ENCODE measurements at regions not wholly inside any gene's neighbourhood (a gene's known extent, or its start where the extent isn't known, plus 50 kb on each side); places are given as distances from the start of the nearest gene placed in this dataset.

DNA sequence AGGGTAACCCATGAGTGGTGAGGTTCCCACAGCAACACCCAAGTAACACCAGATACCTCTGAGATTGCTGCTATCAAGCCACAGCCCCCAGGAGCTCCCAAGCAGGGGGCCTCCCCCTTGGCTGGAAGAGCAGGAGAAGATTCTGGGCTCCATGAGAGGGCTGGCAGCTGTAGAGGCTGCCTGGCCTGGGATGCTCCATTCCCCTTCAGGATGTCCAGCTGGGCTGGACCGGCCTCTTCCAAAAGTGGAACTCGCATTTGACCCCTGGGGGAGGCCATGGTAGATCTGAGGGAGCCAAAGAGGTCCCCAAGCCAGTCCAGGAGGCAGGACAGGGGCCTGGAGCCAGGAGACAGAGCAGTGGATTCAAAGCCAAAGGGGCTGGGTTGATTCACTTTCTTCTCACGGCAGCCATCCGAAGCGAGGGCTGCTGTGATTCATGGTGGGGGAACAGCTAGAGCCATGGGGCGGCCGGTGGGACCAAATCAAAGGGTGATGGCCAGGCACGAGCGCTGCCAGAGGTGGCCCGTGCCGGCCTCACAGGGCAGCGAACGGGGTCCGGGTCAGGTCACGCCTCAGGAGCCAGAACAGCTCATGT, 95.3 kb upstream of the ID2 start:
- H3K27ac ChIP-seq = no peak overlapping the region
- H3F3A ChIP-seq (ENCODE audit: insufficient read depth) = no peaks in the 10 kb centered on the region
- no peak overlapping the region for H2AFZ ChIP-seq
- H3K79me2 ChIP-seq (ENCODE audit: insufficient read depth) = no peaks in the 10 kb centered on the region
- H3K9me2 ChIP-seq (ENCODE audit: insufficient read depth) = no peaks in the 10 kb centered on the region
- no peaks in the 10 kb centered on the region for H3K36me3 ChIP-seq (ENCODE audit: low read depth)
- H4K20me1 ChIP-seq (ENCODE audit: insufficient read depth) = no peaks in the 10 kb centered on the region
- 0 out of 2 replicates have a peak, but pooled peaks cover 4% of the 10 kb centered on the region for H3K27me3 ChIP-seq (replicated peaks; ENCODE audit: insufficient read depth)
- no peak overlapping the region for H3K4me3 ChIP-seq
- in situ Hi-C loops (cut with MboI) = no loop called here
- no peaks in the 10 kb centered on the region for H3K9me3 ChIP-seq (ENCODE audit: low read depth)
- peak; percentile 36 for DNase-seq
- no peak for TF ChIP-seq EZH2 (IDR thresholded peaks at IDR 0.05; ENCODE audit: insufficient read depth, poor library complexity, severe bottlenecking)
- TF ChIP-seq EZH2phosphoT487 (IDR thresholded peaks at IDR 0.05; ENCODE audit: insufficient read depth, low read depth) = no peak
- H3K9ac ChIP-seq = no peak overlapping the region
- H3K4me2 ChIP-seq (ENCODE audit: unreplicated experiment) = no peak overlapping the region
- 52 to 54% methylated on average over 13 to 15 of the region's 15 CpGs for WGBS, 2 experiments (ENCODE audit: low coverage in 1 of 2, low lambda C conversion rate in 2 of 2, missing lambda C conversion rate in 2 of 2)
- no peaks in the 10 kb centered on the region for H3K4me1 ChIP-seq (ENCODE audit: insufficient read depth)

DNA sequence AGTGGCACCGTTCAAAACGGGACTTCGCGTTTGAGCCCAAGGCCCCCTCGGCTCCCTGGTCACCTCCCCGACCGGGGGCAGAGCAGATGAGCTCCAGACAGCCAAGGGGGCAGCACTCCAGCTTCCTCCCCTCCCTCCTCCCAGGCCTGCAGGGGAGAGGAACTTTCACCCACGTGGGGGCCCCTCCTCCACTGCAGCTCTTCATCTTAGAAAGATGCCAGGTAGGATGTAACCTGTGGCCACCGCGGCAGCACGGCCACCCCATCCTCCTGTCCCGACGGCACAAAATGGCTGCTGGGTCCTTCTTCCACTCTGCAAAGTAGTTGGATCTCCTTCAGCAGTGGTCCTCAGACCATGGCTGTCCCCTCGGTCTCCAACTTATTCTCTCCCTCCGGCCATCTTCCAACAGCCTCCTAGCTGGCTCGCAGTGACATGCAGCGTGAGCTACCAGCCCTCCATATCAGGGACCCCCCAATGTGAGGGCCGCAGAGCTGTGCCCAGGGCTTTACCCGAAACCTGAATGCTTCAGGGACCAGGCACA, 94.5 kb upstream of the ID2 start:
- Histone ChIP-seq H3K4me1 (ENCODE audit: insufficient read depth) (no peaks in the 10 kb centered on the region), H3K27me3 (replicated peaks; ENCODE audit: insufficient read depth) (0 out of 2 replicates have a peak, but pooled peaks cover 4% of the 10 kb centered on the region), H3K9me3 (ENCODE audit: low read depth) (no peaks in the 10 kb centered on the region), H2AFZ (no peak overlapping the region), H3K4me3 (no peak overlapping the region), H3K9ac (no peak overlapping the region), H3K36me3 (ENCODE audit: low read depth) (no peaks in the 10 kb centered on the region), H3K79me2 (ENCODE audit: insufficient read depth) (no peaks in the 10 kb centered on the region), H3K4me2 (ENCODE audit: unreplicated experiment) (no peak overlapping the region), H4K20me1 (ENCODE audit: insufficient read depth) (no peaks in the 10 kb centered on the region), H3F3A (ENCODE audit: insufficient read depth) (no peaks in the 10 kb centered on the region), H3K9me2 (ENCODE audit: insufficient read depth) (no peaks in the 10 kb centered on the region), H3K27ac (no peak overlapping the region)
- WGBS, 2 experiments (ENCODE audit: low coverage in 1 of 2, low lambda C conversion rate in 2 of 2, missing lambda C conversion rate in 2 of 2) = 49 to 50% methylated on average over 18 to 19 of the region's 19 CpGs
- DNase-seq = no peak
- TF ChIP-seq EZH2phosphoT487 (IDR thresholded peaks at IDR 0.05; ENCODE audit: insufficient read depth, low read depth) = no peak
- no peak for TF ChIP-seq EZH2 (IDR thresholded peaks at IDR 0.05; ENCODE audit: insufficient read depth, poor library complexity, severe bottlenecking)
- in situ Hi-C loops (cut with MboI) = no loop called here

DNA sequence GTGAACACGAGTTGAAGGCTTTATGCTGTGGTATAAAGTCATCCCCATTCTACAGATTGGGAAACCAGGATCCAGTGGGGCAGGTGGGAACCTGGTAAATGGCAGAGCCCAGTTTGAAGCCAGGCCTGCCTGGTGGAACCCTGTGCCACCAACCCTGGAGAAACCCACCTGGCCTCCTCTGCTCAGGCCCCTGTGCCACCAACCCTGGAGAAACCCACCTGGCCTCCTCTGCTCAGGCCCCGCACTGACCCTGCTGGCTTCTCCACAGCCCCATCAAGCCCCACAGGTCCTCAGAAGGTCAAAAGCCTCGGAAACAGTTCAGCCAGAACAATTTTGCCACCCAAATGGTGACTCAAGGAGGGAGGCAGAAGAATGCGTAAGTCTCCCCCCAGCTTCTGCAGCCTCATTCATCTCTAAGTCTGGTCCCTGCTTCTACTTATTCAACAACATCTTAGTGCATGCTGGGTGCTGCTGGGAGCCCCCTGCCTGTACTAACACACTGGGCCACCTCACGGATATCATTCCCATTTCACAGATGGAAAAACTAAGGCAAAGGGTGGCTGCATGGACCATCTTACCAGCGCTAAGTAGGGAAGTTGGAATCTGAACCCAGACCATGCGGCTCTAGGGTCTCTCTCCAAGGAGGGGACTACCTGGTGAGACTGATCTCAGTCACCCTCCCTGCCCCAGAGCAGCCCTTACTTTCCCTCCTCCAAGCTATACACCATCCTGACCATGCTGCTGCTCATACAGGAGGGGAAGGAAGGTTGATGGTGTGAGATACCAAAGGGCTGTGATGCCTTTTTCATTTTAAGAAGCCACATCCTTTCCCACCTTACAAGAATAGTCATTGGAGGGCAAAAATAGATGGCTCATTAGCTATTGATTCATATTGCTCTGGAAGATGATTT, 93.7 kb upstream of the ID2 start:
- H3K79me2 ChIP-seq (ENCODE audit: insufficient read depth) = no peaks in the 10 kb centered on the region
- in situ Hi-C loops (cut with MboI) = no loop called here
- H3K36me3 ChIP-seq (ENCODE audit: low read depth) = no peaks in the 10 kb centered on the region
- no peak overlapping the region for H3K4me2 ChIP-seq (ENCODE audit: unreplicated experiment)
- H3K9me3 ChIP-seq (ENCODE audit: low read depth) = no peaks in the 10 kb centered on the region
- no peak overlapping the region for H2AFZ ChIP-seq
- no peak overlapping the region for H3K9ac ChIP-seq
- H3K9me2 ChIP-seq (ENCODE audit: insufficient read depth) = no peaks in the 10 kb centered on the region
- H3K27me3 ChIP-seq (replicated peaks; ENCODE audit: insufficient read depth) = 0 out of 2 replicates have a peak, but pooled peaks cover 4% of the 10 kb centered on the region
- DNase-seq = no peak
- no peak overlapping the region for H3K4me3 ChIP-seq
- no peak for TF ChIP-seq EZH2 (IDR thresholded peaks at IDR 0.05; ENCODE audit: insufficient read depth, poor library complexity, severe bottlenecking)
- no peak for TF ChIP-seq EZH2phosphoT487 (IDR thresholded peaks at IDR 0.05; ENCODE audit: insufficient read depth, low read depth)
- no peaks in the 10 kb centered on the region for H4K20me1 ChIP-seq (ENCODE audit: insufficient read depth)
- H3F3A ChIP-seq (ENCODE audit: insufficient read depth) = no peaks in the 10 kb centered on the region
- 91% methylated on average over 7 of the region's 7 CpGs for WGBS, 2 experiments (ENCODE audit: low coverage in 1 of 2, low lambda C conversion rate in 2 of 2, missing lambda C conversion rate in 2 of 2)
- H3K27ac ChIP-seq = no peak overlapping the region
- no peaks in the 10 kb centered on the region for H3K4me1 ChIP-seq (ENCODE audit: insufficient read depth)

DNA sequence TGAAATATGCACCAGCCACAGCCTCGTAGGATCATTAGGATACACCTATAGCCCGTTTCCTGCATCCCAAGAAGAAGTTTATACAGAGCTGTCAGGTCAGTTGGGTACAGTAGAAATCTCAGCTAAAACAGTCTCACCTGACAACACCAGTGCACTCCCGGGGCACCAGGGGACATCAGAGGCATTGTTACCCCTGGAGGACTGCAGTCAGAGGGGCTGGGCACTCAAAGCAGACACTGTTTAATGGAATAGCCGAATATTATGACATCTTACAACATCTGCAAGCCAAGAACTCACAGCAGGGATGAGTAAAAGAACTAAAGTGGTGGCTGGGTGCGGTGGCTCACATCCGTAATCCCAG, 93.0 kb upstream of the ID2 start:
- Histone ChIP-seq H3K4me2 (ENCODE audit: unreplicated experiment) (no peak overlapping the region), H3K9me3 (ENCODE audit: low read depth) (no peaks in the 10 kb centered on the region), H3K79me2 (ENCODE audit: insufficient read depth) (no peaks in the 10 kb centered on the region), H3K4me1 (ENCODE audit: insufficient read depth) (no peaks in the 10 kb centered on the region), H3K27ac (no peak overlapping the region), H3K36me3 (ENCODE audit: low read depth) (no peaks in the 10 kb centered on the region), H3K4me3 (no peak overlapping the region), H2AFZ (no peak overlapping the region), H3K27me3 (replicated peaks; ENCODE audit: insufficient read depth) (0 out of 2 replicates have a peak, but pooled peaks cover 4% of the 10 kb centered on the region), H3K9me2 (ENCODE audit: insufficient read depth) (no peaks in the 10 kb centered on the region), H3K9ac (no peak overlapping the region), H3F3A (ENCODE audit: insufficient read depth) (no peaks in the 10 kb centered on the region), H4K20me1 (ENCODE audit: insufficient read depth) (no peaks in the 10 kb centered on the region)
- no peak for DNase-seq
- no peak for TF ChIP-seq EZH2phosphoT487 (IDR thresholded peaks at IDR 0.05; ENCODE audit: insufficient read depth, low read depth)
- no peak for TF ChIP-seq EZH2 (IDR thresholded peaks at IDR 0.05; ENCODE audit: insufficient read depth, poor library complexity, severe bottlenecking)
- 90 to 91% methylated on average over 6 of the region's 6 CpGs for WGBS, 2 experiments (ENCODE audit: low coverage in 1 of 2, low lambda C conversion rate in 2 of 2, missing lambda C conversion rate in 2 of 2)
- in situ Hi-C loops (cut with MboI) = no loop called here

Data from GM23248 (cell line).